MCF 10A (cell line): ENCODE measurements at regions not wholly inside any gene's neighbourhood (a gene's known extent, or its start where the extent isn't known, plus 50 kb on each side); places are given as distances from the start of the nearest gene placed in this dataset.
"Not testable (repeated sequence)": the region's sequence is repeated elsewhere in the genome, so short reads cannot be mapped to it uniquely, and the experiment has no call there.

Experiments
- BruUV-seq: library from RNA; stranded (reverse); fragments of 400-500 nt; replicated peaks from 2 replicates; lab custom pipeline; 2021; lab: Mats Ljungman, UMichigan
- CTCF ChIA-PET: fragments of 300-600 bp; sonication (Branson Sonifier 250); formaldehyde crosslinking; extraction: SDS; loops from one replicate; lab custom pipeline; 2021; ENCODE audit warnings: antibody characterized with exemption, inconsistent platforms; lab: Yijun Ruan, JAX
- POLR2A ChIA-PET: fragments of 300-600, 350-650 bp; sonication (Branson Sonifier 250); formaldehyde crosslinking; extraction: SDS; loops from one replicate; lab custom pipeline; 2020; ENCODE audit warnings: antibody characterized with exemption, inconsistent platforms; lab: Yijun Ruan, JAX
- DNase-seq: peaks from one replicate; pipeline ENCODE4 v3.0.0-alpha.2; 2018; ENCODE audit not compliant: unreplicated experiment
- H3K27ac Mint-ChIP-seq: one replicate; pipeline ENCODE4 v1.8.0; 2022; ENCODE audit warnings: mild to moderate bottlenecking, low read depth, mixed read lengths; ENCODE audit not compliant: unreplicated experiment
- H3K27me3 Mint-ChIP-seq: one replicate; pipeline ENCODE4 v1.8.0; 2022; ENCODE audit warnings: mixed read lengths; ENCODE audit not compliant: insufficient read depth, unreplicated experiment
- H3K36me3 Mint-ChIP-seq: one replicate; pipeline ENCODE4 v1.8.0; 2022; ENCODE audit warnings: mild to moderate bottlenecking, moderate library complexity, mixed read lengths; ENCODE audit not compliant: insufficient read depth, unreplicated experiment
- H3K4me1 Mint-ChIP-seq: one replicate; pipeline ENCODE4 v1.8.0; 2022; ENCODE audit warnings: mixed read lengths; ENCODE audit not compliant: insufficient read depth, unreplicated experiment
- H3K4me3 Mint-ChIP-seq: one replicate; pipeline ENCODE4 v1.8.0; 2022; ENCODE audit warnings: mild to moderate bottlenecking, moderate library complexity, mixed read lengths; ENCODE audit not compliant: unreplicated experiment
- H3K9me3 Mint-ChIP-seq: one replicate; pipeline ENCODE4 v1.8.0; 2022; ENCODE audit warnings: mixed read lengths; ENCODE audit not compliant: unreplicated experiment
- CTCF ChIP-seq: fragments of 200-600 bp; IDR thresholded peaks from one replicate; pipeline ENCODE4 v1.8.0; 2022; ENCODE audit warnings: antibody characterized with exemption, mild to moderate bottlenecking; ENCODE audit not compliant: unreplicated experiment
- intact Hi-C: fragments of 100-400 bp; cut with micrococcal nuclease; formaldehyde crosslinking; loops from 2 replicates; pipeline ENCODE4 v1.14.1; 2022

DNA sequence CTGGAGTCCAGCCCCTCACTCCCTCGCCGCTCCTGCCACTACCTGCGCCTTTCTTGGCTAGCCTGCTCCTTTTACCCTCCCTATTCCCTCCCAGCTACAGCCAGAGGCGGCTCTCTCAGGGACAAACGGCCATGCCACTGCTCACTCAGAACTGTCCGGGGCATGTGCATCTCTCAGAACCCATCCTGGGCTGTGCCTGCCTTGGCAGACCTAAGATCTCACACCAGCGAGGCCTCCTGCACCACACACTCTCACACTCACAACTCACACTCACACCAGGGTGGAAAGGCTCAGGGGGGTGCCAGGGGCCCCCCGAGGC is 180.3 kb downstream of the TMEM121 start:
- H3K27me3 Mint-ChIP-seq, intact Hi-C loops, H3K4me1 Mint-ChIP-seq, POLR2A ChIA-PET, DNase-seq, H3K4me3 Mint-ChIP-seq, H3K27ac Mint-ChIP-seq, H3K36me3 Mint-ChIP-seq, BruUV-seq, CTCF ChIA-PET: not testable (repeated sequence)
- H3K9me3 Mint-ChIP-seq, result peaks cover 11% of the 10 kb centered on the region

GRCh38 chr14:105707099-105707498 is 180.7 kb downstream of the TMEM121 start:
- POLR2A ChIA-PET, intact Hi-C loops, H3K27ac Mint-ChIP-seq, H3K4me1 Mint-ChIP-seq, H3K4me3 Mint-ChIP-seq, H3K36me3 Mint-ChIP-seq, BruUV-seq, H3K27me3 Mint-ChIP-seq, DNase-seq: not testable (repeated sequence)
- peaks cover 11% of the 10 kb centered on the region for H3K9me3 Mint-ChIP-seq
- CTCF ChIA-PET, result interaction anchor here (0.7 kb wide), 1 partner anchor 267 kb away, joined by 3 read pairs; no protein-coding TSS in a partner anchor

- intact Hi-C loops, H3K36me3 Mint-ChIP-seq, DNase-seq, H3K27ac Mint-ChIP-seq, POLR2A ChIA-PET, H3K4me3 Mint-ChIP-seq, H3K4me1 Mint-ChIP-seq, H3K27me3 Mint-ChIP-seq, BruUV-seq: not testable (repeated sequence)
- peaks cover 11% of the 10 kb centered on the region for H3K9me3 Mint-ChIP-seq
- CTCF ChIA-PET, result interaction anchor here (0.7 kb wide), 1 partner anchor 266 kb away, joined by 3 read pairs; no protein-coding TSS in a partner anchor
These were observed 181.4 kb downstream of the TMEM121 start for GRCh38 chr14:105707723-105708151.

GRCh38 chr14:105708251-105709134 is 182.1 kb downstream of the TMEM121 start:
- POLR2A ChIA-PET, intact Hi-C loops, DNase-seq, H3K27ac Mint-ChIP-seq, CTCF ChIA-PET, H3K27me3 Mint-ChIP-seq, H3K4me3 Mint-ChIP-seq, H3K4me1 Mint-ChIP-seq, H3K36me3 Mint-ChIP-seq, BruUV-seq: not testable (repeated sequence)
- peaks cover 11% of the 10 kb centered on the region for H3K9me3 Mint-ChIP-seq

GRCh38 chr14:105709281-105710118 is 183.1 kb downstream of the TMEM121 start:
- no peak for DNase-seq
- BruUV-seq, result no TSS peak
- H3K27me3 Mint-ChIP-seq, result no peaks in the 10 kb centered on the region
- TF ChIP-seq CTCF, result no peak
- H3K4me3 Mint-ChIP-seq, result no peak overlapping the region
- no peak overlapping the region for H3K27ac Mint-ChIP-seq
- H3K36me3 Mint-ChIP-seq, result no peaks in the 10 kb centered on the region
- ChIA-PET CTCF (interaction anchor here (0.6 to 1.4 kb wide), 2 partner anchors 32 to 223 kb away, joined by 3 read pairs; no protein-coding TSS in a partner anchor), POLR2A (no interaction called here)
- peaks cover 11% of the 10 kb centered on the region for H3K9me3 Mint-ChIP-seq
- no peaks in the 10 kb centered on the region for H3K4me1 Mint-ChIP-seq
- intact Hi-C loops, result no loop called here
